Activated CD4-positive, alpha-beta T cell treated with anti-CD3 and anti-CD28 coated beads, Interleukin-2, amount 50 U/mL, for 4 hours (primary cell): ENCODE measurements at regions not wholly inside any gene's neighbourhood (a gene's known extent, or its start where the extent isn't known, plus 50 kb on each side); places are given as distances from the start of the nearest gene placed in this dataset.
"Not testable (repeated sequence)": the region's sequence is repeated elsewhere in the genome, so short reads cannot be mapped to it uniquely, and the experiment has no call there.

Source experiments
- DNase-seq, 2 experiments: peaks; one replicate each; pipeline ENCODE4 v3.0.0-alpha.2; 2020

- not testable (repeated sequence) for DNase-seq
Observed at GRCh38 chr10:23545866-23546265, 107.0 kb downstream of the OTUD1 start.

DNA sequence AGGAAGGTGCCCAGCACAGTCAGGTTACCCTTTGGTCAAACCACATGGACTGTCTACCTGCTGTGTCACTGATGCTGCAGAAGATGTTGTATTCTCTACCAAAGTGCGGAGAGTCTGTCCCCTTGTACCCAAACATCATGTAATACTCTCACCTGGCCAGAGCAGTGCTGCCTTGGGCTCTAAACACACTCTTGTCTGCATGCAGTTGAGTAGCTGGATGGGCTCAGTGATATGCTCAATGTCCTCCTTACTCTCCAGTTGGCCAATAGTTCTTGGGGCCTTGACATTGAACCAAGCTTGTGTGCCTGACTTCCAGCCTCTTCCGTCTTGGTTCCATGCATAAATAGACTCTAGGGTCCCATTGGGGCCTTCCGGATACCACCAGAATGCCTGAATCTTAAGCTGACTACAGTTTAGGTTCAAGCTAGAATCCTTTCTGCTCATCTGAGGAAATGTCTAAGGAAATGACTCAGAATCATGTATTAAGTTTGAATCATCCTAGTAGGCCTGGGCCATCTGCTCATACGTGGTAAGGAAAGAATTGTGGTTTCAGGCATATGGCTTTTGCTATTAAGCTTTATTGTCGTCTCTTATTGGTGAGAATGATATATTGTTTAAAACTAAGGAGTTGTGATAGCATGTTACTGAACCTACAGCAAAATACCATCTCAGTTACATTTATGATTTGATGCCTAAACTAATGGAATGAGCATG is 118.0 kb downstream of the OTUD1 start:
- no peak for DNase-seq

GRCh38 chr10:23557777-23558176 is 118.9 kb downstream of the OTUD1 start:
- no peak for DNase-seq

DNA sequence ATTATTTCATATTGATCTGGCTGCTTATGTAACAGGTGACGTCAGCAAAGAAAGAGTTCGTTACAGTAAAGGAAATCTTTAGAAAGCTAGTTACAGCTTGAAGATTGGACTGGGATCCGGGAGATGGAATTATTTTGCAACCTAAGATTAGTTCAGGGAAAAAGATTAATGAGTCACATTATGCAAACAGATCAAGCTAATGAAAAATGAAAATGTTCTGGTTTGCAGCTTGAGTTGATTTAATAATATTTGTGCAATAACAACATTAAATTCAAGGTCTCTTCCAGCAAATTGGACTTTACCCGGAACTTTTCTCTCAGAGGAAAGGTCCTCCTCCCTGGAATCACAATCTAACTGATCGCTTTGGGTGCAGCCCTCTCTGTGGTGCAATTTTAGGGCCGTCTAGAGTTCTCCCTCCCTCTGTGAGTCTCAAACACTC is 119.5 kb downstream of the OTUD1 start:
- no peak for DNase-seq

- DNase-seq: no peak
Observed at GRCh38 chr10:23568996-23569395, 130.1 kb downstream of the OTUD1 start.

GRCh38 chr10:23571884-23572283 is 133.0 kb downstream of the OTUD1 start:
- no peak for DNase-seq

DNA sequence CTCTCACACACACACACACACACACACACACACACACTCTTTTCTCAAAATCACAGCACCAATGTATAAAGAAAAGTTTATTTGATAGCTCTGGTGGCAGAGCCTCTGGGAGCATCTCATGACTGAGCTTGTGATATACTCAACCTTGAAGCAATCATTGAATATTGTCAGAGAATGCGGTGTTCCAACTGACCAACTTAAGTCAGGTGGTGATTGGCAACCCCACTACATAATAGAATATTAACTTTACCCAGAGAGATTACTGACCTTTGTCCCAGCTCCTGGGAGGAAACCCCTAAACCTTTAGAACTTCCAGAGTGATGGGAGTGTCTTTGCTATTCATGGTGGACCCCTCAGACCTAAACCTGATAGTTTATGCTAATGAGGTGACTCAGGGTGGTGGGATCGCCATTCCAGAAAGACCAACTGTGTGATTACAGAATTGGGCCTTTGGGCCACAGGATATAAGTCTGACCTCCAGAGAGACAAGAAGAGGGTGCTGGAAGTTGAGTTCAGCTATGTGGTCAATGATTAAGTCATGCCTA is 143.1 kb downstream of the OTUD1 start:
- no peak for DNase-seq

- DNase-seq: no peak
Observed at GRCh38 chr10:23584396-23584795, 145.5 kb downstream of the OTUD1 start.

DNA sequence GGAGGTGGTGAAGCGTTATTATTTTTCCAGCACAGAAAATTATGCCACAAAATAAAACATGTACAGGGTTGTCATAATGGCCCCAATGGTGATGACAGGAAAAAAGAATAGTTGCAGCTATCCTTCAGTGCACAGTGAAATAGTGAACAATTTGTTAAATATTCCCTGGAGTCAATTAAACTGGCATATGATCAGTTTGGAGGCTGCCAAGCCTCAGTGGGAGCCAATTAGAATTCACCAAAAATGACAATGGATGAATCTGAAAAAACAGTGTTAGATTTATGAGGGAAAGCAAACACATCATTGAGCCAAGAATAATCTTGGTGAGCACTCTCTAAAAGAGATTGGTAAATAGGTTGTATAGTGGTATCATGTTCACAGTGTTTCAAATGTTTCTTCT is 146.3 kb downstream of the OTUD1 start:
- no peak for DNase-seq

DNA sequence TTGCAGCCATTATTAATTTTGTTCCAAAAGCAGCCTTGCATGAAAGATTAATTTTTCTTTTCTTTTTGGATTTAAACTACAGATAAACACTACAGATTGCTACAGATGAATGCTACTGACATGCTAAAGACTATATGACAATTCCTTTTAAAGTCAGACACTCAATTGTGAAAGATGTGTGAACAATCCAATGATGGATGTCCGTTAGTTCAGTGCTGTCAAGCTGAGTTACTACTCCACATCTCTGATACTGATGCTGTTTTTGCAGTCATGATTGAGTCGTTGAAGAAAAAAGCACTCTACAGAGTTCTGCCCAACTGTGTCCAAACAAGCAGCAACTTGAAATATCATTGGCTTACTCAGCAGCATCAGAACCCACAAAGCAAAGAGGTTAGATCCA is 146.8 kb downstream of the OTUD1 start:
- no peak for DNase-seq

GRCh38 chr10:23595278-23595677 is 156.4 kb downstream of the OTUD1 start:
- not testable (repeated sequence) for DNase-seq

DNA sequence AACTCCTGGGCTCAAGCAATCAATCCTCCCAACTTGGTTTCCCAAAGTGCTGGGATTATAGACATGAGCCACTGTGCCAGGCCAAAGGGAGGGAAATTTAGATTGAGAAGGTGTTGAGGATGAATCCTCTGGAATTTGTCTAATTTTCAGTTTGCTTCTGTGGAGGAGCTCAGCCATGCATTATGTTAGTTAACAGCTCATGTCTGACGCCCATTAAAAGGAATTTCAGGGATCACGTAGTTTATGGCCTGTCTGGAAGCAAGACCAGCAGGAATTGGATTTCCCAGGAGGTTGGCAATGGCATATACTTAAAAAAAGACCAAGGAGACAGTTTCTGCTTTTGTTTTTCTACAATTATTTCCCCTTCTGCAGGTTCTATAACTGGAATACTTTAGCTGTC is 165.7 kb downstream of the OTUD1 start:
- DNase-seq: no peak

GRCh38 chr10:23606456-23606855 is 167.6 kb downstream of the OTUD1 start:
- DNase-seq: no peak

DNA sequence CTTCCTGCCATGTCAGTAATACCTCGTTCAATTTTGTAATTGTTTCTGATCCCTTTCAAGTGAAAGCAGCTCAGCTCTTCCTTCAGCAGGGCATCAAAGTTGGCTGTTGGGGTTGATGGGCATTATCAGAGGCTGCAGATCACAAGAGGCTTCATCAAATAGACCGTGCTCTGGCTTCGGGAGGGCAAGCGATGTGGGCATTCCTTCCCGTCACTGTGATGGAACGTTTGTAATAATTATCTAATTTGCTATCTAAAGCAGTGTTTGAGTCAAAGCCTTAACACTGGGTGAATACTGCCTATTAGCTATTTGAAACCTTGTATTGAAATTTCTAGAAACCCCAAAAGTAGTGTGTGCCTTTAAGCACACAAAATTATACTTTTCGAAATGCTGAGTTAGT is 170.1 kb downstream of the OTUD1 start:
- DNase-seq: no peak

- no peak for DNase-seq
Observed at GRCh38 chr10:23610626-23611307, 171.9 kb downstream of the OTUD1 start.

GRCh38 chr10:23611308-23612029 is 172.6 kb downstream of the OTUD1 start:
- no peak for DNase-seq

GRCh38 chr10:23613900-23614299 is 175.0 kb downstream of the OTUD1 start:
- DNase-seq: no peak

- DNase-seq: no peak
Observed at GRCh38 chr10:23614483-23614882, 175.6 kb downstream of the OTUD1 start.

DNA sequence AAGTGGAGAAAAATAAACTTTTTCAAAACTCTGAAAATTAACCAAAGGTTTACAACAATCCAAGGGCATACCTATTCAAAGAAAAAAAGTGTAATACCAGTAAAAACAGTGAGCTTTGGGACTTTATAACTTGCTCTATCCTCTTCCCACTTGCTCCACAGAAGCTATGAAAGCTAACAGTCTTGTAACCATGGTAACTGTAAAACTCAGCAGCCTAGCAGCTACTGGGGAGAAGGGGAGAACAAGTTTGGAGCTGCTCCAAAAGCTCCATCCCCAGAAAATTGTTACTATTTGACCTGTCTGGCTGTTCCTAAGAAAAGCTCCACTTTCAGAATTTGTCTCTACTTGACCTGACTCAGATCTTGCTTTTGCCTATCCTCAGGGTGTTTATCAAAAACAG is 191.5 kb downstream of the OTUD1 start:
- no peak for DNase-seq

GRCh38 chr10:23630885-23631284 is 192.0 kb downstream of the OTUD1 start:
- no peak for DNase-seq

DNA sequence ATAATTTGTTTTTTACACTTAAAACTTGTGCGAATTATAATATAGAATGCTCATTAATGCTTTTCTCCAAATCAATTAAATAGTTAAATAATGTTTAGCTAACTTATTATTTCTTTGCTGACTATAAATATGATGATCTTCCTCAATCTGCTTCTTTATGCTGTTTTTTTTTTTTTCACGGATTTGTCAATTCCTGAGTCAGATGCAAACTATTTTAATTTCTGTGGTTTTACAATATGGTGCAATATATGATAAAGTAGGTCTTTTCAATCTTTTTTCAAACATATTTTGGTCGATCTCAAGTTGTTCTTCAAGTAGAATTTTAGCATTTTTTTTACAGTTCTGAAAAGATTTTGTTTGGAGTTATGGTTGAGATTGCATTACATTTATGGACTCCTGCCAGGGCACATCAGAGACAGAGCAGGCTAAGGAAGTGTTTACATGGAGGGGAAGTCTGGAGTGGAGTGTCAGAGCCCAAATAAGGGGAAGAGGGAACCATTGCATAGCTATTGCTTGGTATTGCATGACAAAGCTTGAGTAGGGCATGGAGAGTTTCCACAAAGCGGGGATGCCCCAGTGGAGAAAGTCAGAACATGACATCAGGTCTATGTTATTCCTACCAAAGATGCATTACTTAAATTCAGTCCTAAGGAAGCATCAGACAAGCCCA is 204.4 kb downstream of the OTUD1 start:
- DNase-seq: no peak

DNA sequence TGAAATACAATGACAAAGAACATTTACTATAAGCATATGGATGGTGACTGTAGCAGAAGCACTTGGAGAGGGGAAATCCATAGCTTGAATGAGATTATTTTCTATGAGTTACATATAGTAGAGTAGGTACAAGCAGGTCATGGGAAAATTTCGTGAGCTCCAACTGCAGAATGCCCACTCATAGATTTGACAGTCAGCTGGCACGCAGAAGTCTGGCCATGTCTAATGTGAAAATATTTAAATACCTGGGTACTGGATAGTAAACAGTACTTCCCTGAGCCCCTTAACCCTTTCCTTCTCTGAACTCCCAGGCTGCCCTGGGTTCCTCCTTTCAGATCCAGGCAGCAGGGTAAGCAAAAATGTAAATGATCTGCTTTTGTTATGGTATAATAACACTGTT is 209.7 kb downstream of the OTUD1 start:
- no peak for DNase-seq

DNA sequence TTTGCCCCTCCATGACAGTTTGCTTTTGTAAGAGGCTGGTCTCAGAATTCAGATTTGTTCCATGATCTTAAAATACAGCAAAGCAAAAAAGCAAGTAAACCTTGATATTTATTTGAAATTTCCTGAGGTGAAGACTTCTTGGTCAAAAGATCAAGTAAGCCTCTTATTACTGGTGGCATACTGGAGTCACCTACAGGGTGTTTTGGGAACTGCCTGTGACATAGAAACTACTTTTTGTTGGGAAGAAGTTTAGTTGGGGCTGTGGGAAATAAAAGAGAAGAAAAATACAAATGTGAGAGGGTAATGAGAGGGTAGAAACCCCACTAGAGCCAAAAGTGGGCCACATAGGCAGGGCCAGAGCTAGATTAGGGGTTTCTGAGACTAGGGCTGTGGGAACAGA is 217.9 kb downstream of the OTUD1 start:
- DNase-seq: no peak
